Astrocyte of the cerebellum (primary cell): ENCODE measurements at regions not wholly inside any gene's neighbourhood (a gene's known extent, or its start where the extent isn't known, plus 50 kb on each side); places are given as distances from the start of the nearest gene placed in this dataset.

Experiments
- DNase-seq: peaks from one replicate; pipeline ENCODE4 v3.0.0-alpha.2; 2011; ENCODE audit warnings: low read depth
- H3K4me3 ChIP-seq: 2 replicates; pipeline ENCODE4 v1.5.1; 2011; ENCODE audit warnings: mild to moderate bottlenecking, low read depth, low read length, moderate library complexity
- in situ Hi-C: cut with HindIII; loops from 2 replicates; pipeline ENCODE4 v1.10.0; 2017; ENCODE audit warnings: low sequenced_read_pairs
- TF ChIP-seq, protein P1 (sequence below): IDR thresholded peaks from 2 replicates; pipeline ENCODE4 v1.5.1; 2012; ENCODE audit warnings: low read length, low read depth, moderate library complexity, mild to moderate bottlenecking; ENCODE audit errors: missing control alignments

DNA sequence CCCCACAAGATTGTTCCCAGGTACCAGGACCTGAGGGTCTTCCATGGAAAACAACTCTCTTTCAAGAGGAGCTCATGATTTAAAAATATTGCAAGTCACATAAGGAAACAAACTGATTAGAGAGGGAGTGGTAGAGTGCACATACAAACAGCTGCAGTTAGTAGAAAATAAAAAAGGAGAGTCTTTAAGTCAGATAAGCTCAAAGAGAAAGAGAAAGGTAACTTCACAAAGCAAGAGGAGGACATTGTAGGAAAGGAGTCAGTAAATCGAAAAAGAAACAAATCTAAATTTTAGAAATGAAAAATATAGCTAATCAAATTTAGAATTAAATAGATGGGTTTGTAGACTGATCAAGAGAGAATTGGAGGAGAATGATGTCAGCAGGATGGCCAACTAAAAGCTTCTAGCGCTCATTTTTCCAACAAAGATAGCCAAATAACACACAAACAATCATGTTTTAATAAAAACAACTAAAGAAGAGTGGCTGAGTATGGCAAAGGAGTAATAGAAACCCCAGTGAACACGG, 86.1 kb upstream of the CD53 start:
- no peak overlapping the region for H3K4me3 ChIP-seq
- DNase-seq, result no peak
- in situ Hi-C loops, result no loop called here
- TF ChIP-seq, protein P1, sequence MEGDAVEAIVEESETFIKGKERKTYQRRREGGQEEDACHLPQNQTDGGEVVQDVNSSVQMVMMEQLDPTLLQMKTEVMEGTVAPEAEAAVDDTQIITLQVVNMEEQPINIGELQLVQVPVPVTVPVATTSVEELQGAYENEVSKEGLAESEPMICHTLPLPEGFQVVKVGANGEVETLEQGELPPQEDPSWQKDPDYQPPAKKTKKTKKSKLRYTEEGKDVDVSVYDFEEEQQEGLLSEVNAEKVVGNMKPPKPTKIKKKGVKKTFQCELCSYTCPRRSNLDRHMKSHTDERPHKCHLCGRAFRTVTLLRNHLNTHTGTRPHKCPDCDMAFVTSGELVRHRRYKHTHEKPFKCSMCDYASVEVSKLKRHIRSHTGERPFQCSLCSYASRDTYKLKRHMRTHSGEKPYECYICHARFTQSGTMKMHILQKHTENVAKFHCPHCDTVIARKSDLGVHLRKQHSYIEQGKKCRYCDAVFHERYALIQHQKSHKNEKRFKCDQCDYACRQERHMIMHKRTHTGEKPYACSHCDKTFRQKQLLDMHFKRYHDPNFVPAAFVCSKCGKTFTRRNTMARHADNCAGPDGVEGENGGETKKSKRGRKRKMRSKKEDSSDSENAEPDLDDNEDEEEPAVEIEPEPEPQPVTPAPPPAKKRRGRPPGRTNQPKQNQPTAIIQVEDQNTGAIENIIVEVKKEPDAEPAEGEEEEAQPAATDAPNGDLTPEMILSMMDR, result no peak

DNA sequence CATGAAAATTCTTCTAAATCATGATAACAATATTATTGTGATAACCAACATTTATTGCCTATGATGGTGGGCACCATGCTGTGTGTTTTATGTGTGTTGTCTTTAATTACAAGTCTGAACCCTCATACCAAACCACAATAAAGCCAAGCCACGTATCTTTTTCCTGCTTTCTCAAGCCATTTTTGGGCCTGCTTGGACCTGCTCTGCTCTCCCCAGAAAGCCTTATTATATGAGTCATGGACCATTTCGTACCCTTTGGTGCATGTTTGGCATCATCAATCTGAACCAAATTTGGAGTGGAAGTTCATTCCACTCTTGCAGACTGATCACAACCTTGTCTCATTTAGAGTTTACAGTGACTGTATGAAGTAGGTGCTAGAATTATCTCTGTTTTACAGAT, 87.3 kb upstream of the CD53 start:
- in situ Hi-C loops, result no loop called here
- TF ChIP-seq, protein P1, result no peak
- no peak overlapping the region for H3K4me3 ChIP-seq
- DNase-seq, result no peak

DNA sequence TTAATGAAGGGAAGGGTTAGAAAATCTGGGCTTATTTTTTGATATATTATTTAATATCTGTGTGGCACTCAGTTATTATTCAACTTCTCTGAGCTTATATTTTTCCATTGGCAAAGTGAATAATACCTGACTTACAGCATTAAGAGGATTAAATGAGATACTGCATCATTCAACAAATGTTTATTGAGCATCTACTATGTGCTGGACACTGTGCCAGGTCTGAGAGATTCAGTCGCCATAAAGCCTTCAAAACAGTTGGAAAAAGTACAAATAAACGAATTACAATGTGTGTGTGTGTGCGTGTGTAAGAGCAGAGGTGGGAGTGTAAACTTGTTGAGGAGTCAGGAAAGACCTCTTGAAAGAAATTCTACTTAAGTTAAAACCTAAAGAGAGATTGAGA, 87.9 kb upstream of the CD53 start:
- in situ Hi-C loops, result no loop called here
- TF ChIP-seq, protein P1, result no peak

DNA sequence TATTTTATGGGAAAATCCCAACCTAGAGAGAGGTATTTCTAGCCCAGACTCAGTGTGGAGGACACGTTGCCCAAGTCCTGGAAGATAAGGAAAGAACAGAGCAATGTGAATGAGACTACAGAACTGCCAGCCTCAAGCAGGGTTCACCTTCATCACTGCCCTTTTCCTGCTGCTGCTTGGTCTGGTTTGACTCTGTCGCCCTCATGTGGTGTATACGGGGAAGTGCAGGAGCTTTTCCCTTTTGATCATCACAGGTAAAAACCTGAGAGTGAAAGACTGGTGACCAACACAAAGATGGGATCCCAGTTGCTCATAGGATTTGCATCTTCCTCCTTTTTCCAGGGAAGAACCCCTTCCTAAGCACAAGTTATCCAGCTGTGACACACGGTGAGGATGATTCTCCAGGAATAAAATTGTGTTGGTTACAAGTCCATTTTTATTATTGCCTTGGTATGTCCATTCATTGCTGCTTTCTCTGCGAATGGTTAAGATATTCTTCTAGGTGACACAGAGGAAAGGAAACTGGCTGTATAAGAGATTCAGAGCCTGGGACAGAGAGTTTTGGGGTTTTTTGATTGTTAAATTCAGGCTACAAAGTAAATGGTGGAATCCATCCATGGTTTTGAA, 89.5 kb upstream of the CD53 start:
- DNase-seq, result peak; percentile 15

More for the DNA sequence above, 87.9 kb upstream of the CD53 start:
- no peak overlapping the region for H3K4me3 ChIP-seq
- DNase-seq, result no peak

DNA sequence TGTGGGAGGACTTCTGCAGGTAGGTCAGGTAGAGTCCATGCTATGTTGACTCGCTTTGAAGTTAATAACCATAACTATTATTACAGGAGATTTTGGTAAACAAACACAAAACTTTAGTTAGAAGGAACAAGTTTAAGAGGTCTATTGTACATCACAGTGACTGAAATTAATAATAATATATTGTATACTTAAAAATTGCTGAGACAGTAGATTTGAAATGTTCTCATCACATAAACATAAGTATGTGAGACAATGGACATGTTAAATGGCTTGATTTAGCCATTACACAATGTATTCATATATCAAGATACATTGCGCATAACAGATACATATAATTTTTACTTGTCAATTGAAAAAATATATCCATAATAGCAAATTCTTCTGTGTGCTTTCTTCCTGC, 91.4 kb upstream of the CD53 start:
- TF ChIP-seq, protein P1, result no peak
- in situ Hi-C loops, result no loop called here

More for the DNA sequence above, 89.5 kb upstream of the CD53 start:
- in situ Hi-C loops, result no loop called here
- TF ChIP-seq, protein P1, result peak; percentile 99
- H3K4me3 ChIP-seq, result no peak overlapping the region

DNA sequence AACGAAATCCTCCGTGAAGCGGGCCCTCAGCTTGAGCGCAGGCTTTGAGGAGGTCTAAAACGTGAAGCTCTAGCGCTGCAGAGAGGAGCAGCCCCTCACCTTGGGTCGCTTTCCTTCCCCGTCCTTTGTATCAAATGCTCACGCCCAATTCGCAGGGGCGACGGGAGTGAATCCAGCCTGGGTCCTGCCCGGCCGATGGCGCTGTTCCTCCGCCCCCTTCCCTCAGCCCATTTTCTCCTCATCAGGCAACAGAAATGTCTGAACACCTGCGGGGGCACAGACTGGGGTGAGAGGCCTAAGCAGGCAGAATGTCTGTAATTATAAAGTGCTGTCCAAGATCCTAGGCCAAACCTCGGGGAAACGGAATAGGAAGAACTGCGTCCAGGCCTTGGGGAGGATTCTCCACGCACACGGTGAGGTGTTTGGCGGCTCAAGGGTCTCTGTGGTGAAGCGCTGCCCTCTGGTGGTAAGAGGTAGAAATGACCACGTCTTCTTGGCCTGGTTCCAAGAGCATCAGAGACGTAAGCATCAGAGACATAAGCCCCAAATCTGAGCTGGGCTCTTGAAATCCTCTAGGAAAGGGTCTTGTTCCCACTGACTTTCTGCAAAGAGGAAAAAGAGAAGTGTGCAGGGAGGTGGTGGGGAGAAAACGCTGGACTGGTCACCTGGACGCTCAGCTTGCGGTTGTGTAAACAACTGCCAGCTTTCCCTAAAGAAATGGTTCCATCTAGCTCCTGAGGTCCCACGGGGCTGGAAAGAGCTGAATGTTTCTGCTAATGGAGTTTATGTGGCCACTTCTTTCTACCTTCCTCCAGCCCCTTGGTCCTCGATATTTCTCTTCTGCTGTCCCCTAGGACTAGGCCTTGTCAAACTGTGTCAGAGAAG, 92.1 kb upstream of the CD53 start:
- in situ Hi-C loops, result no loop called here
- DNase-seq, result peak; percentile 32
- H3K4me3 ChIP-seq, result no peak overlapping the region
- TF ChIP-seq, protein P1, result peak; percentile 73

More for the DNA sequence above, 91.4 kb upstream of the CD53 start:
- H3K4me3 ChIP-seq, result no peak overlapping the region
- DNase-seq, result no peak
